GM23248 (cell line): ENCODE measurements at regions not wholly inside any gene's neighbourhood (a gene's known extent, or its start where the extent isn't known, plus 50 kb on each side); places are given as distances from the start of the nearest gene placed in this dataset.

Experiments
- EZH2 ChIP-seq: fragments of 200-600 bp; sonication (generic); IDR thresholded peaks from 2 replicates; pipeline ENCODE4 v1.6.1; 2018; ENCODE audit warnings: antibody characterized with exemption, mild to moderate bottlenecking; ENCODE audit not compliant: insufficient read depth, poor library complexity, severe bottlenecking
- EZH2phosphoT487 ChIP-seq: fragments of 200-600 bp; sonication (generic); IDR thresholded peaks from 2 replicates; pipeline ENCODE4 v1.6.1; 2018; ENCODE audit warnings: antibody characterized with exemption, moderate library complexity, mild to moderate bottlenecking, low read depth; ENCODE audit not compliant: insufficient read depth

DNA sequence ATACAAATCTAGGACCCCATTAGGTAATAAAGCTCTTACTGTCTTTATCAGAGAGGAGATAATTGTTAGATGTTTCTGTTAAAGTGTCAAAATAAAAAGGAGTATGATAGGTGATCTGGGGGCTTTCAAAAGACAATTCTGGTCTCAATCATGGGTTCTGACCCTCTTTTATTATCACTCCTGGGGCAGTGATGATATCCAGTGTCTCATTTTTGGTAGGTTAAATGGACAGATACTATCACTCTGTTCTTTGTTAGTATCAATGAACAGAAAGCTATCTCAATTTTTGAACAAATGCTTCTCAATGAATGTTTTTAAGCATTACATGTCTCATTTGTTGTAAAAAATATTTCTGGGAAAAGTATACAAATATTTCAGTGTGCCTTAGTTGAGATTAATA is 405.9 kb downstream of the MLLT3 start:
- TF ChIP-seq EZH2 (no peak), EZH2phosphoT487 (no peak)
